ENCODE measurements at regions not wholly inside any gene's neighbourhood (a gene's known extent, or its start where the extent isn't known, plus 50 kb on each side); places are given as distances from the start of the nearest gene placed in this dataset.
A peak's percentile ranks its signal among the peaks of the same experiment; 100 is the strongest.

GRCh38 chr2:188181884-188182283 is 109.8 kb upstream of the GULP1 start:
- H3K27me3 ChIP-seq (ENCODE audit: insufficient read depth), result no peaks in the 10 kb centered on the region
- no peaks in the 10 kb centered on the region for H3K36me3 Mint-ChIP-seq (ENCODE audit: low read depth)
- no peak overlapping the region for H3K4me3 Mint-ChIP-seq
- H3K4me1 Mint-ChIP-seq, result peaks cover 16% of the 10 kb centered on the region
- H3K36me3 ChIP-seq (ENCODE audit: insufficient read depth), result no peaks in the 10 kb centered on the region
- H3K4me2 ChIP-seq, result peak overlapping the region; percentile 18
- peaks cover 14% of the 10 kb centered on the region for H3K4me1 ChIP-seq (ENCODE audit: insufficient read depth)
- no peak overlapping the region for H2AFZ ChIP-seq
- no peak overlapping the region for H3K27ac Mint-ChIP-seq
- H4K20me1 ChIP-seq (replicated peaks; ENCODE audit: insufficient read depth), result no peaks in the 10 kb centered on the region
- no peak overlapping the region for H3K4me3 ChIP-seq
- H3K79me2 ChIP-seq (replicated peaks; ENCODE audit: insufficient read depth), result no peaks in the 10 kb centered on the region
- TF ChIP-seq NANOG (IDR thresholded peaks at IDR 0.05; ENCODE audit: borderline replicate concordance) (peak; percentile 81), EZH2phosphoT487 (IDR thresholded peaks at IDR 0.05; ENCODE audit: unreplicated experiment) (no peak)
- H3K9me2 ChIP-seq (ENCODE audit: insufficient read depth), result peaks cover 4% of the 10 kb centered on the region; the same call in 1 of the 2 replicates
- ATAC-seq (peak; percentile 51), DNase-seq (ENCODE audit: low spot score) (peak; percentile 38)
- H3K9me3 Mint-ChIP-seq, result no peaks in the 10 kb centered on the region
- H3K27ac ChIP-seq (ENCODE audit: low read depth), result no peak overlapping the region
- H3F3A ChIP-seq (replicated peaks; ENCODE audit: low read depth), result no peaks in the 10 kb centered on the region
- H3K27me3 Mint-ChIP-seq (ENCODE audit: insufficient read depth, low read depth, poor library complexity), result peaks cover 2% of the 10 kb centered on the region

GRCh38 chr2:188187726-188188125 is 103.9 kb upstream of the GULP1 start:
- Mint-ChIP-seq H3K27ac (no peak overlapping the region), H3K36me3 (ENCODE audit: low read depth) (no peaks in the 10 kb centered on the region), H3K9me3 (no peaks in the 10 kb centered on the region), H3K4me3 (no peak overlapping the region), H3K27me3 (ENCODE audit: insufficient read depth, low read depth, poor library complexity) (peaks cover 2% of the 10 kb centered on the region), H3K4me1 (no peaks in the 10 kb centered on the region; the same call in 2 of the 3 replicates)
- Histone ChIP-seq H3K36me3 (ENCODE audit: insufficient read depth) (no peaks in the 10 kb centered on the region), H3K9me2 (ENCODE audit: insufficient read depth) (peaks cover 4% of the 10 kb centered on the region; the same call in 1 of the 2 replicates), H3K27me3 (ENCODE audit: insufficient read depth) (no peaks in the 10 kb centered on the region), H3K4me3 (no peak overlapping the region), H3F3A (replicated peaks; ENCODE audit: low read depth) (no peaks in the 10 kb centered on the region), H2AFZ (peak overlapping the region; percentile 4; the same call in 1 of the 2 replicates), H4K20me1 (replicated peaks; ENCODE audit: insufficient read depth) (no peaks in the 10 kb centered on the region), H3K79me2 (replicated peaks; ENCODE audit: insufficient read depth) (no peaks in the 10 kb centered on the region), H3K4me2 (no peak overlapping the region), H3K27ac (ENCODE audit: low read depth) (no peak overlapping the region), H3K4me1 (ENCODE audit: insufficient read depth) (no peaks in the 10 kb centered on the region)
- DNase-seq (ENCODE audit: low spot score), result no peak
- ATAC-seq, result no peak
- TF ChIP-seq JUNB (IDR thresholded peaks at IDR 0.05; ENCODE audit: unreplicated experiment) (no peak), POLR2AphosphoS5 (IDR thresholded peaks at IDR 0.05; ENCODE audit: low read depth) (no peak), ZNF331 (CRISPR knock-in tag; IDR thresholded peaks at IDR 0.05; ENCODE audit: low read depth) (no peak), ZNF462 (CRISPR knock-in tag; IDR thresholded peaks at IDR 0.05) (no peak), ZNF114 (CRISPR knock-in tag; IDR thresholded peaks at IDR 0.05) (no peak), NANOG (IDR thresholded peaks at IDR 0.05; ENCODE audit: borderline replicate concordance) (no peak), CTCF (conservative IDR thresholded peaks at IDR 0.05; ENCODE audit: low read depth in 2 of 2) (no peak)
